ENCODE measurements at regions not wholly inside any gene's neighbourhood (a gene's known extent, or its start where the extent isn't known, plus 50 kb on each side); places are given as distances from the start of the nearest gene placed in this dataset.

GRCh38 chr3:177680472-177680821 lies 483.2 kb upstream of the TBL1XR1 start:
- H3K79me2 ChIP-seq (ENCODE audit: insufficient read depth, low read length): no peaks in the 10 kb centered on the region
- 11% methylated on average over 1 of the region's 1 CpG for WGBS (ENCODE audit: low lambda C conversion rate)
- H3K9me3 ChIP-seq (ENCODE audit: low read length): no peaks in the 10 kb centered on the region
- DNase-seq (ENCODE audit: low spot score): no peak
- TF ChIP-seq CENPBD1 (CRISPR knock-in tag; IDR thresholded peaks at IDR 0.05; ENCODE audit: borderline replicate concordance, low read depth): no peak
- no peak for TF ChIP-seq ZBTB33 (CRISPR knock-in tag; IDR thresholded peaks at IDR 0.05)
- no peak for TF ChIP-seq ELF3 (CRISPR knock-in tag; IDR thresholded peaks at IDR 0.05)
- no peak for TF ChIP-seq THAP9 (CRISPR knock-in tag; IDR thresholded peaks at IDR 0.05; ENCODE audit: borderline replicate concordance)
- no peak for TF ChIP-seq KAT8 (CRISPR knock-in tag; IDR thresholded peaks at IDR 0.05)
- no peak for TF ChIP-seq MXD4 (CRISPR knock-in tag; IDR thresholded peaks at IDR 0.05)
- TF ChIP-seq ZEB1 (IDR thresholded peaks at IDR 0.05; ENCODE audit: insufficient replicate concordance, low read depth): no peak
- TF ChIP-seq IRX3 (CRISPR knock-in tag; IDR thresholded peaks at IDR 0.05; ENCODE audit: borderline replicate concordance, low read depth): no peak
- TF ChIP-seq KMT2A (CRISPR knock-in tag; IDR thresholded peaks at IDR 0.05): no peak
- TF ChIP-seq ZNF550 (CRISPR knock-in tag; IDR thresholded peaks at IDR 0.05; ENCODE audit: borderline replicate concordance): no peak
- TF ChIP-seq ZNF234 (CRISPR knock-in tag; conservative IDR thresholded peaks at IDR 0.05): no peak
- TF ChIP-seq ZKSCAN1 (IDR thresholded peaks at IDR 0.05; ENCODE audit: low read length): no peak
- no peak overlapping the region for H3K27ac ChIP-seq (ENCODE audit: extremely low read length, insufficient read depth, low read length)
- no TSS peak for BruUV-seq (replicated peaks)
- no peak overlapping the region for H3K4me3 ChIP-seq (replicated peaks in 1 of 3; ENCODE audit: insufficient read depth in 1 of 3, low read depth in 2 of 3, low read length in 3 of 3)
- POLR2A ChIA-PET: no interaction called here
- H4K20me1 ChIP-seq (ENCODE audit: insufficient read depth, low read length): no peaks in the 10 kb centered on the region
- no peak for ATAC-seq
- FAIRE-seq: no peak
- H3K27me3 ChIP-seq (ENCODE audit: control insufficient read depth in 1 of 2, insufficient read depth in 2 of 2, low read length in 2 of 2): no peaks in the 10 kb centered on the region; a peak in 1 of 5 replicates
- H3K4me2 ChIP-seq (ENCODE audit: low read depth, low read length): no peak overlapping the region
- no peaks in the 10 kb centered on the region for H3K4me1 ChIP-seq (ENCODE audit: insufficient read depth, low read length)
- CTCF ChIA-PET (ENCODE audit: low intra/inter-chr PET ratio, low total read pairs): no interaction called here
- no peak overlapping the region for H3K9ac ChIP-seq (ENCODE audit: insufficient read depth, low read depth, low read length)
- H3K36me3 ChIP-seq (replicated peaks in 1 of 2; ENCODE audit: control insufficient read depth in 1 of 2, insufficient read depth in 2 of 2, low read length in 2 of 2): no peaks in the 10 kb centered on the region
- intact Hi-C loops (cut with micrococcal nuclease; ENCODE audit: unreplicated experiment): no loop called here
- in situ Hi-C loops (cut with HindIII; ENCODE audit: extremely low pct_ligation_motif_present, low pct_unique_long_range_greater_than_20kb): no loop called here
- no peak overlapping the region for H2AFZ ChIP-seq (ENCODE audit: low read length)
